ENCODE measurements at regions not wholly inside any gene's neighbourhood (a gene's known extent, or its start where the extent isn't known, plus 50 kb on each side); places are given as distances from the start of the nearest gene placed in this dataset.
"Not testable (repeated sequence)": the region's sequence is repeated elsewhere in the genome, so short reads cannot be mapped to it uniquely, and the experiment has no call there.

DNA sequence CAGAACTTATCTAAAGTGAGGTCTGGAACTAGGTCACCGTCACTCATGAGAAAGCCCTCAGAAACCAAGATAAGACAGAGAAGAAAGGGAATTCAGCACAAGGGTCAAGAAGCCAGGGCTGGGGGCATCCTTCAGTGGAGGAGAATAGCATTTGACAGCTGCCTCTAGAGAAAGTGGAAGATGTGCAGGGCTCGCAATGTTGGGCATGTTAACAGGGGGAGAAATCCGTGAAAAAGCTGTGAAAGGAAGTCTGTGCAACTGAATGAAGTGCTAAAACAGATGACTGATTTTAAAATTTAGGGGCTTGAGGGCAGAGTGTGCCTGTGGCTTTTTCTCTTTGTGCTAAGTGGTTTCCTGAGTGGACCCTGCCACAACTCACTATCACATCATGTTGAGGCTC lies 97.7 kb upstream of the IFNG-AS1 start:
- TF ChIP-seq, protein P1, sequence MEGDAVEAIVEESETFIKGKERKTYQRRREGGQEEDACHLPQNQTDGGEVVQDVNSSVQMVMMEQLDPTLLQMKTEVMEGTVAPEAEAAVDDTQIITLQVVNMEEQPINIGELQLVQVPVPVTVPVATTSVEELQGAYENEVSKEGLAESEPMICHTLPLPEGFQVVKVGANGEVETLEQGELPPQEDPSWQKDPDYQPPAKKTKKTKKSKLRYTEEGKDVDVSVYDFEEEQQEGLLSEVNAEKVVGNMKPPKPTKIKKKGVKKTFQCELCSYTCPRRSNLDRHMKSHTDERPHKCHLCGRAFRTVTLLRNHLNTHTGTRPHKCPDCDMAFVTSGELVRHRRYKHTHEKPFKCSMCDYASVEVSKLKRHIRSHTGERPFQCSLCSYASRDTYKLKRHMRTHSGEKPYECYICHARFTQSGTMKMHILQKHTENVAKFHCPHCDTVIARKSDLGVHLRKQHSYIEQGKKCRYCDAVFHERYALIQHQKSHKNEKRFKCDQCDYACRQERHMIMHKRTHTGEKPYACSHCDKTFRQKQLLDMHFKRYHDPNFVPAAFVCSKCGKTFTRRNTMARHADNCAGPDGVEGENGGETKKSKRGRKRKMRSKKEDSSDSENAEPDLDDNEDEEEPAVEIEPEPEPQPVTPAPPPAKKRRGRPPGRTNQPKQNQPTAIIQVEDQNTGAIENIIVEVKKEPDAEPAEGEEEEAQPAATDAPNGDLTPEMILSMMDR (IDR thresholded peaks at IDR 0.05; ENCODE audit: insufficient read depth, missing control alignments): no peak
- no peak for FAIRE-seq
- DNase-seq (ENCODE audit: insufficient read length, low spot score): no peak

DNA sequence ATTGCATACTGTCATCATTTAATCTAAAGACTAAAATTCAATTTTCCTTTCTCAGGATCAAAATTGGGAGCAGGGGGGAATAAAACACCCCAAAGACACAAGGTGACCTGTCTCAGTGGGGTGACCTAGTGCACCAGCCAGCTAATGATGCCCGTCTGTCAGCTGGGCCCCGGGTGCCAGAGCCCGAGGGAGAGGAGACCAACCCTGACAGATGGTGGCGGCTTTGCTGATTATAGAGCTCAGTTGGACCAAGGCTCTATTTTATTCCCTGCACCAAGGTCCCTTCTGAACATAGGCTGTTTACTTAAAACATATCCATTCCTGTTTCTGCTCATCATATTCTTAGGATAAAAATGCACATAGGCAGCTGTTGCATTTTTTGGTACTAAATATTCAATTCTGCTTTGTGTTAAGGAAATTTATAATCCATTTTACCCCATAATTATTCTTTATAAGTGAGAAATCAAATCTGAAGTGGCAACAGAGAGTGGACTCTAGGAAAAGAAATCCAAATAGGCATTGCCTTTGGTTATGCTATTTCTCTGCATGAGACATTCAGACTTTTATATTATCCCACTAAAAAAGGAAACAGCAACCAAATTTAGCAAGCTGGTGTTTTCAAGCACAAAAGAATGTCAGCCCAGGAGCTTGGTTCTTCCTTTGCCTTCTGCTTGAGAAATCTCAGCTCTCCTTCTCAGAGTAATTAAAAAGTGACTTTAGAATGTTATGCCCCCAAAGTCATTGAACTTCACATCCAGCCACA lies 96.8 kb upstream of the IFNG-AS1 start:
- FAIRE-seq (no peak), DNase-seq (ENCODE audit: insufficient read length, low spot score) (peak; percentile 19)
- TF ChIP-seq, protein P1 (IDR thresholded peaks at IDR 0.05; ENCODE audit: insufficient read depth, missing control alignments): no peak

DNA sequence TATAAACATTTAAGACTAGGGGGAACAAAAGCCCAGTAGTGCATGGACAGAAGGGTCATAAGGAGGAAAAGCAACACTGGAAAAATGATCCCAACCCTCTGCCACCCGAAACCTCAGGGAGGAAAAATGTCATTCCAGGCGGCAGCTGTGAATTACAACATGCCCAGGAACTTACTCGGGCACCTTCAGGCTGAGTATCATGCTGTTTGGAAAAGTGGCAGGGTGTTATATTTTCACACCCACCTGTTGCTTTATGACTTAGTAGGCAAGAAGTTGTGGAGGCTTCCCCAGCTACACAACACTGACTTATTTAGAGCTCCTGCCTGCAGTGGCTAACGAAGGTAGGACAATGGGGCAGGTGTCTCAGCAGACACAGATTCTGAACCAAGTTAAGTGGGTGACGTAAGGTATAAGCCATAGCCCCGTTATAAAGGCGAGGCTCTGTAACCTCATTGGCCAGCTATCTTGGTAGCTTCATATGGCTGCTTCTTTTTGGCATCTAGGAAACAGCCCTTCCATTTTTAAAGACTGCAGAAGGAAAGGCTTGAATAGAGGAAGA lies 96.1 kb upstream of the IFNG-AS1 start:
- TF ChIP-seq, protein P1 (IDR thresholded peaks at IDR 0.05; ENCODE audit: insufficient read depth, missing control alignments): no peak
- no peak for FAIRE-seq
- DNase-seq (ENCODE audit: insufficient read length, low spot score): no peak

DNA sequence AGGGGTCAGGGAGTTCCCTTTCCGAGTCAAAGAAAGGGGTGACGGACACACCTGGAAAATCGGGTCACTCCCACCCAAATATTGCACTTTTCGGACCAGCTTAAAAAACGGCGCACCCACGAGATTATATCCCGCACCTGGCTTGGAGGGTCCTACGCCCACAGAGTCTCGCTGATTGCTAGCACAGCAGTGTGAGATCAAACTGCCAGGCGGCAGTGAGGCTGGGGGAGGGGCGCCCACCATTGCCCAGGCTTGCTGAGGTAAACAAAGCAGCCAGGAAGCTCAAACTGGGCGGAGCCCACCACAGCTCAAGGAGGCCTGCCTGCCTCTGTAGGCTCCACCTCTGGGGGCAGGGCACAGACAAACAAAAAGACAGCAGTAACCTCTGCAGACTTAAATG lies 88.8 kb upstream of the IFNG-AS1 start:
- not testable (repeated sequence) for DNase-seq (ENCODE audit: insufficient read length, low spot score); FAIRE-seq

DNA sequence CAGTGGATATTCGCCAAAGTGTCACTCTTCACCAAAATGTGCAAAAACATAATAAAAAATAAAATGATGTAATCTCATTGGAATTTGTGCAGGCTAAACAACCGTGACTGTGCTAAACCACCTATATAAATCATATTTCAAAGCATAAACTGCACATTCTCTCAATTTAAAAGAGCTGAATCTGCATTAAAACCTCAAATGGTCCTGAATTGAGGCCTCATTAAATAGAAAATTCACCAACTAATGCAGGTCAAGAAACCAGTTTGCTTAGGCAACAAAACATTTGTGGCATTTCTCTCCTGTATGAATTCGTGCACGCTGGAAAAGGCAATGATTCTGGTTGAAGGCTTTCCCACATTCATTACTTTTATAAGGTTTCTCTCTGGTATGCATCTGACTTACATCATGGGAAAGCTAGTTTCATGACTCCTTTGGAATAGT lies 80.1 kb upstream of the IFNG-AS1 start:
- FAIRE-seq: no peak
- TF ChIP-seq, protein P1 (IDR thresholded peaks at IDR 0.05; ENCODE audit: insufficient read depth, missing control alignments): no peak
- no peak for DNase-seq (ENCODE audit: insufficient read length, low spot score)

DNA sequence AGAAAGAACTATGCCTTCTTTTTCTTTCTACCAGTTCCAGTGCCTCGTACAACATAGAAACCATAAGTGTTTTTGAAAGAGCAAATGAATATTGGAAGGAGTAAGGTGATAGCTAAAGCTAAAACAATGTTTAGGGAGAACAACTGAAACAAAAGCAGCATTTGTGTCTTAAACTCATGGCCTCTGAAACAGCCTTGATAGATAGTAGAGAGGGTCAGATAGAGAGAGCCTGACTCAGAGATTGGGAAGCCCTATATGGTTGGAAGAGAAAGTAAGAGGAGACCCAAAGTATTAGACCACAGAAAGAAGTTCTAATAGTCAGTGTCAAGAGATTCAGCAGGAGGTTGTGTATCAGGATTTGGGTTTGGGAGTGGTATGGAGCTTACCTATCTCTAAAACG lies 79.6 kb upstream of the IFNG-AS1 start:
- TF ChIP-seq, protein P1 (IDR thresholded peaks at IDR 0.05; ENCODE audit: insufficient read depth, missing control alignments): no peak
- no peak for DNase-seq (ENCODE audit: insufficient read length, low spot score)
- no peak for FAIRE-seq

DNA sequence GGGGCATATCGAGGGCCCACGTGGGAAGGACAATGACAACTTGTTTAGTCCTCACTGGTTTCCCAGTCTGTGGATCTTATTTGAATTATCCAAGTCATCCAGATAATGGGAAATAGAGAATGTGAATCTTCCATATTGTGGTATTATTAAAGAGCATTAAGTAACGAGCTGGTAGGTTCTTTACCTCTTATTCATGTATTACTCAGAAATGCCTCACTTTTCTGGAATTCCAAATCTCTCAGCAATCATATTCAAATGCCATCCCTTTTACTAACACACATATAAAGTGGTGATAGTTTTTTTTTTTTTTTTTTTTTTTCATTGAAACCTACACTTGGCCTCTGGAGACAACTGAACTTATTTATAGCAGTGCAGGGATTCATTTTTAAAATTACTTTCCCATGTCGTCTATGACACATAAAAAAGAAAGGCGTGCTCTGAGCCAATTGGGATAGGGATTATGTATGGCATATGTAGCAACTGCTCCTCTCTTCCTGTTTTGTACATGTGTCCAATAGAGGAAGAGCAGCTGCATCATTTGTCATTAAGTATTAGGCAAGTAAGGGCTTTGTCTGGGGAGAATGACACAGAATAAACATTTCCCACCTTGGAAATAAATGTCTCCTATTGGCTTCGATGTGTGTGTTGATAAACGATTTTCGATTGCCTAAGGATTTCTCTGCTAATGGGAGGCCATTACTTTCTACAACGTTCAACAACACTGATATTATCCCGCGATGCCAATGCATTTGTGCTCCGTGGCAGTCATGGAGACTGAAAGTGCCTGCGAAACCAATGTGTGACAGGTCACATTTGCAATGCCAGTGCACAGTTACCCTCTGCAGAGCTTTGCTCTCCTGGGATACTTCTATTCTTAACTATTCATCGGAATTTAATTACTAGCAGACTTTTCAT lies 78.6 kb upstream of the IFNG-AS1 start:
- TF ChIP-seq, protein P1 (IDR thresholded peaks at IDR 0.05; ENCODE audit: insufficient read depth, missing control alignments): no peak
- FAIRE-seq: no peak
- no peak for DNase-seq (ENCODE audit: insufficient read length, low spot score)

Measured in D721Med (cell line).